SK-N-SH treated with all-trans-retinoic acid at 6 μM for 48 hours (cell line): ENCODE measurements at regions not wholly inside any gene's neighbourhood (a gene's known extent, or its start where the extent isn't known, plus 50 kb on each side); places are given as distances from the start of the nearest gene placed in this dataset.
A peak's percentile ranks its signal among the peaks of the same experiment; 100 is the strongest.
"Not testable (repeated sequence)": the region's sequence is repeated elsewhere in the genome, so short reads cannot be mapped to it uniquely, and the experiment has no call there.

ENCODE experiments used
- ATAC-seq: fragments of 200-7000 bp; cut with Tn5 transposase; 3 replicates; pipeline ENCODE4 v1.9.1; 2020; ENCODE audit warnings: mild to moderate bottlenecking, moderate library complexity
- ARNTL ChIP-seq: fragments of 450-650 bp; formaldehyde crosslinking; IDR thresholded peaks from 2 replicates; pipeline ENCODE4 v1.5.0; 2020; ENCODE audit warnings: low read depth, mild to moderate bottlenecking, moderate library complexity, borderline replicate concordance
- CSDC2 ChIP-seq: fragments of 250-450 bp; sonication (Bioruptor Pico); IDR thresholded peaks from 2 replicates; pipeline ENCODE4 v1.5.0; 2020; ENCODE audit warnings: mild to moderate bottlenecking, moderate library complexity
- ESRRG ChIP-seq: fragments of 250-450 bp; sonication (Bioruptor Pico); IDR thresholded peaks from 2 replicates; pipeline ENCODE4 v1.6.1; 2021; ENCODE audit warnings: mild to moderate bottlenecking
- GLIS3 ChIP-seq: fragments of 250-450 bp; sonication (Bioruptor Pico); IDR thresholded peaks from 2 replicates; pipeline ENCODE4 v1.5.0; 2020; ENCODE audit warnings: mild to moderate bottlenecking, moderate library complexity
- ISL1 ChIP-seq: fragments of 250-450 bp; sonication (Bioruptor Pico); IDR thresholded peaks from 2 replicates; pipeline ENCODE4 v2.1.2; 2022; ENCODE audit warnings: mild to moderate bottlenecking, moderate library complexity
- PPARA ChIP-seq: fragments of 250-450 bp; sonication (Bioruptor Pico); IDR thresholded peaks from 2 replicates; pipeline ENCODE4 v1.5.0; 2020; ENCODE audit warnings: mild to moderate bottlenecking, borderline replicate concordance
- SNAI2 ChIP-seq: fragments of 250-450 bp; sonication (Bioruptor Pico); IDR thresholded peaks from 2 replicates; pipeline ENCODE4 v1.5.0; 2020; ENCODE audit warnings: mild to moderate bottlenecking, moderate library complexity
- TCF4 ChIP-seq: fragments of 250-450 bp; sonication (Bioruptor Pico); IDR thresholded peaks from 2 replicates; pipeline ENCODE4 v1.8.0; 2021; ENCODE audit warnings: mild to moderate bottlenecking, moderate library complexity, borderline replicate concordance
- TOX ChIP-seq: fragments of 250-450 bp; sonication (Bioruptor Pico); IDR thresholded peaks from 2 replicates; pipeline ENCODE4 v1.8.0; 2021; ENCODE audit warnings: mild to moderate bottlenecking, moderate library complexity, borderline replicate concordance
- ZC3H10 ChIP-seq: fragments of 250-450 bp; sonication (Bioruptor Pico); IDR thresholded peaks from 2 replicates; pipeline ENCODE4 v1.5.1; 2021; ENCODE audit warnings: mild to moderate bottlenecking, moderate library complexity
- ZFP3 ChIP-seq: fragments of 250-450 bp; sonication (Bioruptor Pico); IDR thresholded peaks from 2 replicates; pipeline ENCODE4 v1.5.0; 2020; ENCODE audit warnings: mild to moderate bottlenecking, moderate library complexity
- ZNF565 ChIP-seq: fragments of 450-650 bp; formaldehyde crosslinking; conservative IDR thresholded peaks from 2 replicates; pipeline ENCODE4 v1.5.0; 2020; ENCODE audit warnings: low read depth, mild to moderate bottlenecking, moderate library complexity
- ZNF70 ChIP-seq: fragments of 450-650 bp; formaldehyde crosslinking; IDR thresholded peaks from 2 replicates; pipeline ENCODE4 v1.5.0; 2020; ENCODE audit warnings: mild to moderate bottlenecking, moderate library complexity
- ZNF8 ChIP-seq: fragments of 450-650 bp; formaldehyde crosslinking; IDR thresholded peaks from 2 replicates; pipeline ENCODE4 v1.5.0; 2020; ENCODE audit warnings: mild to moderate bottlenecking, moderate library complexity
- TF ChIP-seq, protein P1 (sequence below): fragments of 250-450 bp; sonication (Bioruptor Pico); IDR thresholded peaks from 2 replicates; pipeline ENCODE4 v1.8.0; 2020; ENCODE audit warnings: mild to moderate bottlenecking, moderate library complexity, borderline replicate concordance
- TF ChIP-seq, protein P2 (sequence below): fragments of 250-450 bp; sonication (Bioruptor Pico); IDR thresholded peaks from 2 replicates; pipeline ENCODE4 v1.5.1; 2021; ENCODE audit warnings: mild to moderate bottlenecking, moderate library complexity
- TF ChIP-seq, protein P3 (sequence below): fragments of 250-450 bp; sonication (Bioruptor Pico); IDR thresholded peaks from 2 replicates; pipeline ENCODE4 v1.5.1; 2020; ENCODE audit warnings: low read depth, mild to moderate bottlenecking, moderate library complexity
- TF ChIP-seq, protein P4 (sequence below): fragments of 250-450 bp; sonication (Bioruptor Pico); IDR thresholded peaks from 2 replicates; pipeline ENCODE4 v1.5.0; 2020; ENCODE audit warnings: mild to moderate bottlenecking, moderate library complexity

DNA sequence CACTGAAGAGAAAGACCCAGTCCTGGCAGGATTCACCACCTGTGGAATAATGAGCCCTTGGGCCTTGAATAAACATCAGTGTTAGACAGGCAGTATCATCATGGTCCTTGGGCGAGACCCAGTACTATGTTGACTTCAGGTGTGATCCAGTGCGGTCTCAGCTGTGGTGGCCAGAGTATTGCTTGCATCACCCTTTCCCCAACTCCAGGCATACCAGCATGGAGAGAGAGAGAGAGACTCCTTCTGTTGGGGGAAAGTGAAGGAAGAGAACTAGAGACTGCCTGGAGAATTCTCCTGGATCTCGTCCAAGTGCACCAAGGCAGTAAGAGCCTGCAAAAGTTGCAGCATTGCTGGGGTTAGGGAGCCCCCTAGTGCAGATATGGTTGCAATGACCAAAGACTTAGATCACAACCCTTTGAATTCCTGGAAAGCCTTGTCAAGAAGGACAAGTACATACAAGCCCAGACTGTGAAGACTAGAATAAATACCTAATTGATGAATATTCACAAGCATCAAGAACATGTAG is 61.1 kb upstream of the VAMP7 start:
- TF ChIP-seq, protein P1, sequence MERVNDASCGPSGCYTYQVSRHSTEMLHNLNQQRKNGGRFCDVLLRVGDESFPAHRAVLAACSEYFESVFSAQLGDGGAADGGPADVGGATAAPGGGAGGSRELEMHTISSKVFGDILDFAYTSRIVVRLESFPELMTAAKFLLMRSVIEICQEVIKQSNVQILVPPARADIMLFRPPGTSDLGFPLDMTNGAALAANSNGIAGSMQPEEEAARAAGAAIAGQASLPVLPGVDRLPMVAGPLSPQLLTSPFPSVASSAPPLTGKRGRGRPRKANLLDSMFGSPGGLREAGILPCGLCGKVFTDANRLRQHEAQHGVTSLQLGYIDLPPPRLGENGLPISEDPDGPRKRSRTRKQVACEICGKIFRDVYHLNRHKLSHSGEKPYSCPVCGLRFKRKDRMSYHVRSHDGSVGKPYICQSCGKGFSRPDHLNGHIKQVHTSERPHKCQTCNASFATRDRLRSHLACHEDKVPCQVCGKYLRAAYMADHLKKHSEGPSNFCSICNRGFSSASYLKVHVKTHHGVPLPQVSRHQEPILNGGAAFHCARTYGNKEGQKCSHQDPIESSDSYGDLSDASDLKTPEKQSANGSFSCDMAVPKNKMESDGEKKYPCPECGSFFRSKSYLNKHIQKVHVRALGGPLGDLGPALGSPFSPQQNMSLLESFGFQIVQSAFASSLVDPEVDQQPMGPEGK (CRISPR knock-in tag), result no peak
- TF ChIP-seq CSDC2 (CRISPR knock-in tag) (no peak), PPARA (CRISPR knock-in tag) (no peak), ZNF70 (no peak), GLIS3 (CRISPR knock-in tag) (no peak), ZNF8 (CRISPR knock-in tag) (no peak), ARNTL (no peak)
- TF ChIP-seq, protein P2, sequence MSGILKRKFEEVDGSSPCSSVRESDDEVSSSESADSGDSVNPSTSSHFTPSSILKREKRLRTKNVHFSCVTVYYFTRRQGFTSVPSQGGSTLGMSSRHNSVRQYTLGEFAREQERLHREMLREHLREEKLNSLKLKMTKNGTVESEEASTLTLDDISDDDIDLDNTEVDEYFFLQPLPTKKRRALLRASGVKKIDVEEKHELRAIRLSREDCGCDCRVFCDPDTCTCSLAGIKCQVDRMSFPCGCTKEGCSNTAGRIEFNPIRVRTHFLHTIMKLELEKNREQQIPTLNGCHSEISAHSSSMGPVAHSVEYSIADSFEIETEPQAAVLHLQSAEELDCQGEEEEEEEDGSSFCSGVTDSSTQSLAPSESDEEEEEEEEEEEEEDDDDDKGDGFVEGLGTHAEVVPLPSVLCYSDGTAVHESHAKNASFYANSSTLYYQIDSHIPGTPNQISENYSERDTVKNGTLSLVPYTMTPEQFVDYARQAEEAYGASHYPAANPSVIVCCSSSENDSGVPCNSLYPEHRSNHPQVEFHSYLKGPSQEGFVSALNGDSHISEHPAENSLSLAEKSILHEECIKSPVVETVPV (CRISPR knock-in tag), result no peak
- TF ChIP-seq, protein P3, sequence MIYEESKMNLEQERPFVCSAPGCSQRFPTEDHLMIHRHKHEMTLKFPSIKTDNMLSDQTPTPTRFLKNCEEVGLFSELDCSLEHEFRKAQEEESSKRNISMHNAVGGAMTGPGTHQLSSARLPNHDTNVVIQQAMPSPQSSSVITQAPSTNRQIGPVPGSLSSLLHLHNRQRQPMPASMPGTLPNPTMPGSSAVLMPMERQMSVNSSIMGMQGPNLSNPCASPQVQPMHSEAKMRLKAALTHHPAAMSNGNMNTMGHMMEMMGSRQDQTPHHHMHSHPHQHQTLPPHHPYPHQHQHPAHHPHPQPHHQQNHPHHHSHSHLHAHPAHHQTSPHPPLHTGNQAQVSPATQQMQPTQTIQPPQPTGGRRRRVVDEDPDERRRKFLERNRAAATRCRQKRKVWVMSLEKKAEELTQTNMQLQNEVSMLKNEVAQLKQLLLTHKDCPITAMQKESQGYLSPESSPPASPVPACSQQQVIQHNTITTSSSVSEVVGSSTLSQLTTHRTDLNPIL (CRISPR knock-in tag), result no peak
- TF ChIP-seq, all 23 proteins: peak for 0
- peak; percentile 96 for ATAC-seq

DNA sequence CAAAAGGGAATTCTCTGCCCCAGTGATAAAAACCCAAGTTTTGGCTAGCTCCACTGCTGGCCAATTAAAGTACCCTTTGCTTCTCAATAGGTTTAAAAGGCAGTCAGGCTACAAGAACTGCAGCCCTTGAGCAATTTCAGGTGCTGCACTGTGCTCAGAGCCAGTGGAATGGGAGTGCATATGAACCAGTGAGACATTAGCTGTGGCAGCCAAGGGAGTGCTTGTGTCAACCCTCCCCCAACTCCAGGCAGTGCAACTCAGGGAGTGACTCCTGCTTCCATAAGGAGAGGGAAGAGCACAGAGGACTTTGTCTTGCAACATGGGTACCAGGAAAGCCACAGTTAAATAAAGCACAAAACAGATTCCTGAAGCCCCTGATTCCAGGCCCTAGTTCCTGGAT is 61.6 kb upstream of the VAMP7 start:
- TF ChIP-seq ZC3H10 (CRISPR knock-in tag) (no peak), ISL1 (no peak), ESRRG (CRISPR knock-in tag) (no peak), PPARA (CRISPR knock-in tag) (no peak), CSDC2 (CRISPR knock-in tag) (no peak), ZFP3 (CRISPR knock-in tag) (no peak), ZNF8 (CRISPR knock-in tag) (no peak), TCF4 (no peak)
- TF ChIP-seq, protein P3 (CRISPR knock-in tag), result no peak
- ATAC-seq, result 0 out of 3 replicates have a peak, but pooled peaks have one; percentile 19

DNA sequence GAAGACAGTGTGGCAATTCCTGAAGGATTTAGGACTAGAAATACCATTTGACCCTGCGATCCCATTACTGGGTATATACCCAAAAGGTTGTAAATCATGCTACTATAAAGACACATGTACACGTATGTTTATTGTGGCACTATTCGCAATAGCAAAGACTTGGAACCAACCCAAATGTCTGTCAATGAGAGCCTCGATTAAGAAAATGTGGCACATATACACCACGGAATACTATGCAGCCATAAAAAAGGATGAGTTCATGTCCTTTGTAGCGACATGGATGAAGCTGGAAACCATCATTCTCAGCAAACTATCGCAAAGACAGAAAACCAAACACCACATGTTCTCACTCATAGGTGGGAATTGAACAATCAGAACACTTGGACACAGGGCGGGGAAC is 66.8 kb upstream of the VAMP7 start:
- ATAC-seq, result not testable (repeated sequence)

DNA sequence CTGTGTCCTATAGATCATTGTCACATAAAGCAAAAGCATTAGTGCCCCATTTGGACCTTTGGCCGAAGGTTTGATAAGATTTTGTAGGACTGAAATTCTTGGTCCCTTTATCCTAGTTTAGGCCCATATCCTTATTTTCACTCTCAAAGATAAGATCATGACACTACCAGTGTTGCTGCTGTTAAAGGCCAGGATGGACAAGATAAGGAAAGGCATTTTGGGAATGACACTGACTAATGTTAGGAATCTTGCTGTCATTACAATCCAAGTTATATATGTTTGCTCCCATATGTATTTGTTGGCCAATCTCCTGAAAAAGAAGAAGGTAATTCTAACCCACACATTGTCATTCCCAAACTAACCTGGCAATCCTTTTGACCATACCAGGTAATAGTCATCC is 101.3 kb upstream of the VAMP7 start:
- ATAC-seq, result no peak

DNA sequence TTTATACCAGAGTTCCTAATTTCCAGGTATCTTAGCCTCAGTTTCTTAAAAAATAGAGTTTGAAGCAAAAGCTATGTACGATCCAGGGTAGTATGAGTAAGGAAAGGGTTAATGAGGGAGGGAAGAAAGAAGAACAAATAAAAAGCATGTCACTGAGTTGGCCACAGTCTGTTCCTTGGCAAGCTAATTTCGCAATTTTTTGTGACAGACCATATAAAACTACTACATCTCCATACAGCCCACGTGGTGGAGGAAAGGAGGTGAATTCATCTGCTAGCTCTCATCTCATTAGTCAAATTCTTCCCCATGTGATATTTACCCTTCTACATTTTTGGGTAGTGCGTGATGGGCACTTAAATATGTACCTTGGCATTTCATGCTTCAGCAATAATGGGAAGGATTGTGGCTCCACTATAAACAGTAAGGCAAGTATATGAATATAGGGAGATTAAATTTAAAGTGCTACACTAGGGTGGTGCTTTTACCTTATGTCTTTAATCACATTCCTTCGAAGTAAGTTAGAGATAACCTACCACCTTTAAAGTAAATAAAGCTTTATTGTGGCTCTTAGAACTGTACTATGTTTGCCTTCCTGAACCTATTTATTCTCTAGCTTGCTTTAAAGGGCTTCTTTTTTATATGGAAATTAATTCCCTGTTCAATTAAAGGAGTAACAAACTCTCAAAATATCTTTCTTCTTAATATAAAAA is 102.1 kb upstream of the VAMP7 start:
- no peak for ATAC-seq
- no peak for TF ChIP-seq ZFP3 (CRISPR knock-in tag)
- no peak for TF ChIP-seq ARNTL
- TF ChIP-seq GLIS3 (CRISPR knock-in tag), result no peak
- TF ChIP-seq TCF4, result no peak
- TF ChIP-seq SNAI2 (CRISPR knock-in tag), result no peak
- TF ChIP-seq TOX (CRISPR knock-in tag), result no peak
- TF ChIP-seq ZNF70, result no peak
- no peak for TF ChIP-seq ZC3H10 (CRISPR knock-in tag)
- TF ChIP-seq, protein P4, sequence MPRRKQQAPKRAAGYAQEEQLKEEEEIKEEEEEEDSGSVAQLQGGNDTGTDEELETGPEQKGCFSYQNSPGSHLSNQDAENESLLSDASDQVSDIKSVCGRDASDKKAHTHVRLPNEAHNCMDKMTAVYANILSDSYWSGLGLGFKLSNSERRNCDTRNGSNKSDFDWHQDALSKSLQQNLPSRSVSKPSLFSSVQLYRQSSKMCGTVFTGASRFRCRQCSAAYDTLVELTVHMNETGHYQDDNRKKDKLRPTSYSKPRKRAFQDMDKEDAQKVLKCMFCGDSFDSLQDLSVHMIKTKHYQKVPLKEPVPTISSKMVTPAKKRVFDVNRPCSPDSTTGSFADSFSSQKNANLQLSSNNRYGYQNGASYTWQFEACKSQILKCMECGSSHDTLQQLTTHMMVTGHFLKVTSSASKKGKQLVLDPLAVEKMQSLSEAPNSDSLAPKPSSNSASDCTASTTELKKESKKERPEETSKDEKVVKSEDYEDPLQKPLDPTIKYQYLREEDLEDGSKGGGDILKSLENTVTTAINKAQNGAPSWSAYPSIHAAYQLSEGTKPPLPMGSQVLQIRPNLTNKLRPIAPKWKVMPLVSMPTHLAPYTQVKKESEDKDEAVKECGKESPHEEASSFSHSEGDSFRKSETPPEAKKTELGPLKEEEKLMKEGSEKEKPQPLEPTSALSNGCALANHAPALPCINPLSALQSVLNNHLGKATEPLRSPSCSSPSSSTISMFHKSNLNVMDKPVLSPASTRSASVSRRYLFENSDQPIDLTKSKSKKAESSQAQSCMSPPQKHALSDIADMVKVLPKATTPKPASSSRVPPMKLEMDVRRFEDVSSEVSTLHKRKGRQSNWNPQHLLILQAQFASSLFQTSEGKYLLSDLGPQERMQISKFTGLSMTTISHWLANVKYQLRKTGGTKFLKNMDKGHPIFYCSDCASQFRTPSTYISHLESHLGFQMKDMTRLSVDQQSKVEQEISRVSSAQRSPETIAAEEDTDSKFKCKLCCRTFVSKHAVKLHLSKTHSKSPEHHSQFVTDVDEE, result no peak

More for the DNA sequence above, 101.3 kb upstream of the VAMP7 start:
- TF ChIP-seq TCF4, result no peak
- TF ChIP-seq ZNF565 (CRISPR knock-in tag), result no peak
- TF ChIP-seq, all 23 proteins: peak for 0
